Neural progenitor cell (in vitro differentiated cells): ENCODE measurements at regions not wholly inside any gene's neighbourhood (a gene's known extent, or its start where the extent isn't known, plus 50 kb on each side); places are given as distances from the start of the nearest gene placed in this dataset.
A peak's percentile ranks its signal among the peaks of the same experiment; 100 is the strongest.

ENCODE experiments used
- DNase-seq: peaks from one replicate; pipeline ENCODE4 v3.0.0-alpha.2; 2016; ENCODE audit warnings: low spot score
- H2AFZ ChIP-seq: fragments of 200-600 bp; sonication (generic); replicated peaks from 2 replicates; pipeline ENCODE4 v1.6.1; 2016; ENCODE audit warnings: antibody characterized with exemption
- H3F3A ChIP-seq: fragments of 200-600 bp; sonication (generic); 2 replicates; pipeline ENCODE4 v1.6.1; 2016; ENCODE audit warnings: antibody characterized with exemption, low read depth
- H3K27ac ChIP-seq: fragments of 200-600 bp; sonication (generic); 2 replicates; pipeline ENCODE4 v1.5.1; 2016; ENCODE audit warnings: mild to moderate bottlenecking
- H3K27me3 ChIP-seq: fragments of 200-600 bp; sonication (generic); 2 replicates; pipeline ENCODE4 v1.6.1; 2016; ENCODE audit warnings: mild to moderate bottlenecking, moderate library complexity
- H3K36me3 ChIP-seq: fragments of 200-600 bp; sonication (generic); 2 replicates; pipeline ENCODE4 v1.5.1; 2016
- H3K4me1 ChIP-seq: fragments of 200-600 bp; sonication (generic); 2 replicates; pipeline ENCODE4 v1.6.1; 2016; ENCODE audit warnings: mixed run types
- H3K4me2 ChIP-seq: fragments of 200-600 bp; sonication (generic); 2 replicates; pipeline ENCODE4 v1.6.1; 2016
- H3K4me3 ChIP-seq: fragments of 200-600 bp; sonication (generic); 2 replicates; pipeline ENCODE4 v1.5.1; 2016
- H3K79me2 ChIP-seq: fragments of 200-600 bp; sonication (generic); 2 replicates; pipeline ENCODE4 v1.6.1; 2016; ENCODE audit warnings: low read depth
- H3K9ac ChIP-seq: fragments of 200-600 bp; sonication (generic); 2 replicates; pipeline ENCODE4 v1.6.1; 2016
- H3K9me3 ChIP-seq: fragments of 200-600 bp; sonication (generic); 2 replicates; pipeline ENCODE4 v1.5.1; 2016; ENCODE audit warnings: low read depth
- H4K20me1 ChIP-seq: fragments of 200-600 bp; sonication (generic); 2 replicates; pipeline ENCODE4 v1.6.1; 2016; ENCODE audit warnings: low read depth
- H3K27ac Mint-ChIP-seq: 3 replicates; pipeline ENCODE4 v1.8.0; 2021; ENCODE audit warnings: mixed read lengths
- H3K27me3 Mint-ChIP-seq: 2 replicates; pipeline ENCODE4 v1.8.0; 2022; ENCODE audit warnings: low read depth, mild to moderate bottlenecking, inconsistent platforms, moderate library complexity, mixed read lengths; ENCODE audit not compliant: insufficient read depth
- H3K36me3 Mint-ChIP-seq: 3 replicates; pipeline ENCODE4 v1.8.0; 2021; ENCODE audit warnings: mixed read lengths
- H3K4me1 Mint-ChIP-seq: 3 replicates; pipeline ENCODE4 v1.8.0; 2021; ENCODE audit warnings: mixed read lengths
- H3K4me3 Mint-ChIP-seq: 3 replicates; pipeline ENCODE4 v1.8.0; 2021; ENCODE audit warnings: mild to moderate bottlenecking, moderate library complexity, mixed read lengths
- H3K9me3 Mint-ChIP-seq: 3 replicates; pipeline ENCODE4 v1.8.0; 2020; ENCODE audit warnings: mixed read lengths
- CTCF ChIP-seq: fragments of 200-600 bp; sonication (generic); IDR thresholded peaks from 2 replicates; pipeline ENCODE4 v1.5.1; 2017; ENCODE audit warnings: antibody characterized with exemption, mild to moderate bottlenecking
- EZH2 ChIP-seq: fragments of 200-600 bp; sonication (generic); IDR thresholded peaks from 2 replicates; pipeline ENCODE4 v1.6.1; 2017; ENCODE audit warnings: antibody characterized with exemption, mild to moderate bottlenecking, moderate library complexity
- EZH2phosphoT487 ChIP-seq: fragments of 200-600 bp; sonication (generic); IDR thresholded peaks from 2 replicates; pipeline ENCODE4 v1.6.1; 2017; ENCODE audit warnings: antibody characterized with exemption

GRCh38 chr2:217366966-217367365 lies 507.1 kb upstream of the TNP1 start:
- DNase-seq, result no peak
- TF ChIP-seq CTCF (no peak), EZH2phosphoT487 (no peak), EZH2 (no peak)
- Histone ChIP-seq H3K9ac (no peak overlapping the region), H3K27ac (no peak overlapping the region), H4K20me1 (no peaks in the 10 kb centered on the region), H3K4me2 (peak overlapping the region; percentile 0), H3K4me1 (peaks cover 32% of the 10 kb centered on the region), H3K4me3 (no peak overlapping the region), H3K36me3 (no peaks in the 10 kb centered on the region), H2AFZ (no peak overlapping the region), H3K79me2 (no peaks in the 10 kb centered on the region), H3F3A (peaks cover 15% of the 10 kb centered on the region), H3K9me3 (no peaks in the 10 kb centered on the region), H3K27me3 (no peaks in the 10 kb centered on the region)
- Mint-ChIP-seq H3K27me3 (no peaks in the 10 kb centered on the region), H3K4me3 (no peak overlapping the region), H3K36me3 (no peaks in the 10 kb centered on the region), H3K9me3 (peaks cover 2% of the 10 kb centered on the region), H3K4me1 (peaks cover 8% of the 10 kb centered on the region), H3K27ac (no peak overlapping the region)

GRCh38 chr2:217366266-217366895 lies 506.5 kb upstream of the TNP1 start:
- Histone ChIP-seq H3K9me3 (no peaks in the 10 kb centered on the region), H3K4me3 (no peak overlapping the region), H3K27me3 (no peaks in the 10 kb centered on the region), H4K20me1 (no peaks in the 10 kb centered on the region), H2AFZ (no peak overlapping the region), H3F3A (peaks cover 11% of the 10 kb centered on the region), H3K36me3 (no peaks in the 10 kb centered on the region), H3K27ac (no peak overlapping the region), H3K4me2 (peak overlapping the region; percentile 27), H3K9ac (no peak overlapping the region), H3K4me1 (peaks cover 27% of the 10 kb centered on the region), H3K79me2 (no peaks in the 10 kb centered on the region)
- no peak for DNase-seq
- Mint-ChIP-seq H3K36me3 (no peaks in the 10 kb centered on the region), H3K4me3 (no peak overlapping the region), H3K9me3 (peaks cover 2% of the 10 kb centered on the region), H3K27ac (no peak overlapping the region), H3K27me3 (peaks cover 3% of the 10 kb centered on the region), H3K4me1 (peaks cover 3% of the 10 kb centered on the region)
- no peak for TF ChIP-seq CTCF
- no peak for TF ChIP-seq EZH2phosphoT487
- no peak for TF ChIP-seq EZH2

GRCh38 chr2:217365656-217366055 lies 505.8 kb upstream of the TNP1 start:
- H3K4me2 ChIP-seq, result peak overlapping the region; percentile 27
- H3K36me3 ChIP-seq, result no peaks in the 10 kb centered on the region
- H3K4me3 Mint-ChIP-seq, result no peak overlapping the region
- H4K20me1 ChIP-seq, result no peaks in the 10 kb centered on the region
- no peak overlapping the region for H3K4me3 ChIP-seq
- H3K9me3 ChIP-seq, result no peaks in the 10 kb centered on the region
- TF ChIP-seq EZH2 (no peak), CTCF (no peak), EZH2phosphoT487 (no peak)
- H3F3A ChIP-seq, result peaks cover 6% of the 10 kb centered on the region
- H3K4me1 ChIP-seq, result peaks cover 21% of the 10 kb centered on the region
- H2AFZ ChIP-seq, result no peak overlapping the region
- peaks cover 3% of the 10 kb centered on the region for H3K27me3 Mint-ChIP-seq
- H3K4me1 Mint-ChIP-seq, result peaks cover 6% of the 10 kb centered on the region
- no peaks in the 10 kb centered on the region for H3K27me3 ChIP-seq
- no peaks in the 10 kb centered on the region for H3K79me2 ChIP-seq
- H3K36me3 Mint-ChIP-seq, result no peaks in the 10 kb centered on the region
- H3K27ac ChIP-seq, result no peak overlapping the region
- DNase-seq, result no peak
- H3K9me3 Mint-ChIP-seq, result peaks cover 2% of the 10 kb centered on the region
- H3K27ac Mint-ChIP-seq, result no peak overlapping the region
- no peak overlapping the region for H3K9ac ChIP-seq
